IMR-90 (cell line): ENCODE measurements at regions not wholly inside any gene's neighbourhood (a gene's known extent, or its start where the extent isn't known, plus 50 kb on each side); places are given as distances from the start of the nearest gene placed in this dataset.

Source experiments
- ATAC-seq: fragments of 200-7000 bp; cut with Tn5 transposase; 2 replicates; pipeline ENCODE4 v1.9.1; 2020; ENCODE audit warnings: low read depth, mild to moderate bottlenecking, moderate library complexity
- BruUV-seq: library from RNA; stranded (reverse); fragments of 400-500 nt; replicated peaks from 2 replicates; lab custom pipeline; 2021; lab: Mats Ljungman, UMichigan
- CTCF ChIA-PET: fragments of 300-600 bp; formaldehyde crosslinking; extraction: SDS; loops from one replicate; lab custom pipeline; 2021; ENCODE audit warnings: antibody characterized with exemption; lab: Yijun Ruan, JAX
- POLR2A ChIA-PET: fragments of 300-600 bp; sonication (Branson Sonifier 250); formaldehyde crosslinking; loops from one replicate; lab custom pipeline; 2022; ENCODE audit warnings: antibody characterized with exemption; ENCODE audit not compliant: unreplicated experiment; lab: Charles Lee
- DNase-seq: peaks from one replicate; pipeline ENCODE4 v3.0.0; 2013
- H2AFZ ChIP-seq: replicated peaks from 2 replicates; pipeline ENCODE3; 2013; ENCODE audit warnings: low read length, mild to moderate bottlenecking; ENCODE audit not compliant: poor library complexity
- H2AK5ac ChIP-seq: 2 replicates; pipeline ENCODE4 v1.6.1; 2013; ENCODE audit warnings: low read depth, low read length, inconsistent platforms
- H2AK9ac ChIP-seq: replicated peaks from 2 replicates; pipeline ENCODE3; 2013; ENCODE audit warnings: mild to moderate bottlenecking, low read depth, low read length, moderate library complexity; ENCODE audit not compliant: poor library complexity
- H2BK120ac ChIP-seq: 2 replicates; pipeline ENCODE4 v1.6.1; 2013; ENCODE audit warnings: low read depth, low read length, inconsistent platforms
- H2BK15ac ChIP-seq: 3 replicates; pipeline ENCODE4 v1.6.1; 2013; ENCODE audit warnings: low read depth, low read length, inconsistent platforms
- H2BK20ac ChIP-seq: 2 replicates; pipeline ENCODE4 v1.6.1; 2013; ENCODE audit warnings: low read depth, mild to moderate bottlenecking, inconsistent platforms, low read length, moderate library complexity
- H2BK5ac ChIP-seq: 2 replicates; pipeline ENCODE4 v1.6.1; 2013; ENCODE audit warnings: mild to moderate bottlenecking, low read depth, low read length, inconsistent platforms; ENCODE audit not compliant: poor library complexity, severe bottlenecking
- H3K14ac ChIP-seq: replicated peaks from 2 replicates; pipeline ENCODE4 v1.6.1; 2013; ENCODE audit warnings: low read depth, low read length, inconsistent platforms
- H3K18ac ChIP-seq: 2 replicates; pipeline ENCODE4 v1.6.1; 2013; ENCODE audit warnings: low read depth, low read length, control low read depth
- H3K23ac ChIP-seq: 2 replicates; pipeline ENCODE4 v1.6.1; 2013; ENCODE audit warnings: low read depth, low read length, inconsistent platforms
- H3K27ac ChIP-seq: 2 replicates; pipeline ENCODE4 v1.5.1; 2013; ENCODE audit warnings: mild to moderate bottlenecking, control low read depth, low read length; ENCODE audit not compliant: insufficient read depth
- H3K27me3 ChIP-seq: 2 replicates; pipeline ENCODE4 v1.6.1; 2013; ENCODE audit warnings: low read length; ENCODE audit not compliant: control insufficient read depth, insufficient read depth
- H3K36me3 ChIP-seq: 2 replicates; pipeline ENCODE4 v1.6.1; 2013; ENCODE audit warnings: low read length, mixed read lengths; ENCODE audit not compliant: control insufficient read depth, insufficient read depth
- H3K4ac ChIP-seq: 2 replicates; pipeline ENCODE4 v1.6.1; 2013; ENCODE audit warnings: low read depth, low read length, inconsistent platforms
- H3K4me1 ChIP-seq: 2 replicates; pipeline ENCODE4 v1.6.1; 2013; ENCODE audit warnings: low read length, mixed read lengths; ENCODE audit not compliant: control insufficient read depth, insufficient read depth
- H3K4me2 ChIP-seq: 2 replicates; pipeline ENCODE4 v1.6.1; 2013; ENCODE audit warnings: low read depth, mild to moderate bottlenecking, control low read depth, low read length, moderate library complexity
- H3K4me3 ChIP-seq: 2 replicates; pipeline ENCODE4 v1.5.1; 2013; ENCODE audit warnings: low read depth, mild to moderate bottlenecking, control low read depth, low read length, moderate library complexity; ENCODE audit not compliant: insufficient read depth
- H3K56ac ChIP-seq: 2 replicates; pipeline ENCODE4 v1.6.1; 2013; ENCODE audit warnings: low read length, inconsistent platforms; ENCODE audit not compliant: insufficient read depth; ENCODE audit errors: extremely low read depth
- H3K79me1 ChIP-seq, 2 experiments: 2 replicates each; pipeline ENCODE4 v1.6.1; 2013; ENCODE audit warnings: low read length in 2 of 2, inconsistent platforms in 1 of 2, low read depth in 1 of 2
- H3K9ac ChIP-seq: 2 replicates; pipeline ENCODE4 v1.6.1; 2013; ENCODE audit warnings: low read depth, low read length, control low read depth
- H3K9me1 ChIP-seq: 2 replicates; pipeline ENCODE4 v1.6.1; 2013; ENCODE audit warnings: low read length, inconsistent platforms; ENCODE audit not compliant: insufficient read depth
- H3K9me3 ChIP-seq: 2 replicates; pipeline ENCODE4 v1.6.1; 2013; ENCODE audit warnings: low read length; ENCODE audit not compliant: control insufficient read depth, insufficient read depth
- H4K20me1 ChIP-seq: 2 replicates; pipeline ENCODE4 v1.6.1; 2013; ENCODE audit warnings: low read length, inconsistent platforms; ENCODE audit not compliant: insufficient read depth
- H4K5ac ChIP-seq: 2 replicates; pipeline ENCODE4 v1.6.1; 2013; ENCODE audit warnings: mild to moderate bottlenecking, low read depth, low read length, control low read depth
- H4K8ac ChIP-seq, 2 experiments: 2 replicates each; pipeline ENCODE4 v1.6.1; 2013; ENCODE audit warnings: low read depth in 2 of 2, low read length in 2 of 2, control low read depth in 1 of 2, inconsistent platforms in 1 of 2
- H4K91ac ChIP-seq: 2 replicates; pipeline ENCODE4 v1.6.1; 2013; ENCODE audit warnings: low read depth, low read length, inconsistent platforms; ENCODE audit not compliant: insufficient read depth
- CHD1 ChIP-seq: IDR thresholded peaks from 2 replicates; pipeline ENCODE4 v1.6.1; 2012; ENCODE audit warnings: low read depth, low read length, improper control_type of control experiment
- MAFK ChIP-seq: IDR thresholded peaks from 2 replicates; pipeline ENCODE4 v1.6.1; 2012; ENCODE audit warnings: low read depth, low read length, improper control_type of control experiment
- WGBS, 2 experiments: methylation state at CpG; one replicate each; pipeline versions ENCODE4 v1.1.5 to v1.1.7; 2013; ENCODE audit warnings: missing lambda C conversion rate in 2 of 2; ENCODE audit not compliant: insufficient read length in 1 of 2; ENCODE audit errors: extremely low coverage in 2 of 2; 5-methylcytosine and 5-hydroxymethylcytosine counted together
- dilution Hi-C: fragments of 300-500 bp; cut with HindIII; formaldehyde crosslinking; loops from one replicate; pipeline ENCODE4 v1.14.3; 2018; ENCODE audit warnings: low sequenced_read_pairs; ENCODE audit not compliant: unreplicated experiment
- in situ Hi-C: fragments of 300-500 bp; cut with MboI; formaldehyde crosslinking; loops from 3 replicates; pipeline ENCODE4 v1.14.3; 2019; ENCODE audit warnings: low sequenced_read_pairs, inconsistent platforms, mixed read lengths
- intact Hi-C: fragments of 100-400 bp; cut with micrococcal nuclease; formaldehyde crosslinking; loops from 2 replicates; pipeline ENCODE4 v1.10.0; 2022

DNA sequence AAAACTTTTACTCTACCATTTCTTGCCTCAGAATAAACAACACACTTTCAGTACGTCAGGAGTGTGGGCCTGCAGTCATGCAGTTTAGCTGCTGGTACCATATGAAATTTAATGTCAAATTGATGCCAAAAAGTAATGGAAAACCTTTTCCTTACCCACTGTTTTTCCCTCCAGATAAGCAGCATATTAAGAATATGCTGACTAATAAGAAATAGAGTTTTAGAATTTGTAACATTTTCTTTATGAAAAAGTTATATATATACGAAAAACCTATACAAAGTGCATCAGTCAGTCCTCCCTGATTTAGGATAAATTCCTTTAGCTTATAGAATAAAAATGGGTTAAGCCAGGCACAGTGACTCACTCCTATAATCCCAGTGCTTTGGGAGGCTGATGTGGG lies 206.8 kb upstream of the PPARGC1A start:
- Histone ChIP-seq H3K23ac (no peak overlapping the region), H4K8ac (no peak overlapping the region), H3K4me2 (no peak overlapping the region), H2AFZ (no peak overlapping the region), H4K20me1 (no peaks in the 10 kb centered on the region), H3K4ac (no peak overlapping the region; the same call in 1 of the 2 replicates), H3K36me3 (no peaks in the 10 kb centered on the region), H2BK5ac (no peak overlapping the region), H2AK5ac (no peak overlapping the region), H2BK15ac (no peak overlapping the region), H2AK9ac (no peak overlapping the region), H3K9me3 (no peaks in the 10 kb centered on the region), H3K18ac (no peak overlapping the region), H3K9me1 (peaks cover 3% of the 10 kb centered on the region; the same call in 1 of the 2 replicates), H2BK120ac (no peak overlapping the region), H4K91ac (no peak overlapping the region), H3K79me1 (no peaks in the 10 kb centered on the region), H3K27me3 (no peaks in the 10 kb centered on the region), H3K56ac (no peak overlapping the region), H4K5ac (no peak overlapping the region), H3K27ac (no peak overlapping the region), H3K4me1 (peaks cover 4% of the 10 kb centered on the region), H3K14ac (no peak overlapping the region), H3K9ac (no peak overlapping the region), H2BK20ac (no peak overlapping the region), H3K4me3 (no peak overlapping the region)
- DNase-seq (no peak), ATAC-seq (no peak)
- POLR2A ChIA-PET, result no interaction called here
- no TSS peak for BruUV-seq
- TF ChIP-seq MAFK (peak; percentile 89), CHD1 (no peak)
- dilution Hi-C loops (no loop called here), in situ Hi-C loops (no loop called here), intact Hi-C loops (loop anchor here (10.0 kb wide), 1 partner anchor 318 kb away; no protein-coding TSS in a partner anchor)
- CTCF ChIA-PET, result interaction anchor here (0.8 kb wide), 1 partner anchor 62 kb away, joined by 3 read pairs; no protein-coding TSS in a partner anchor
- no CpG with 5 or more reads among the region's 2 CpGs for WGBS, 2 experiments
